HL-60 (cell line): ENCODE measurements at regions not wholly inside any gene's neighbourhood (a gene's known extent, or its start where the extent isn't known, plus 50 kb on each side); places are given as distances from the start of the nearest gene placed in this dataset.

ENCODE experiments used
- CTCF ChIP-seq: IDR thresholded peaks from one replicate; pipeline ENCODE4 v1.5.1; 2011; ENCODE audit warnings: low read length, control low read depth, inconsistent platforms; ENCODE audit not compliant: insufficient read depth
- GABPA ChIP-seq: IDR thresholded peaks from 2 replicates; pipeline ENCODE4 v1.6.1; 2012; ENCODE audit warnings: low read depth
- POLR2AphosphoS5 ChIP-seq: IDR thresholded peaks from 2 replicates; pipeline ENCODE4 v1.6.1; 2012; ENCODE audit warnings: low read depth
- REST ChIP-seq: IDR thresholded peaks from 2 replicates; pipeline ENCODE4 v1.6.1; 2012; ENCODE audit warnings: low read depth; ENCODE audit not compliant: insufficient replicate concordance
- SPI1 ChIP-seq: IDR thresholded peaks from 2 replicates; pipeline ENCODE4 v1.6.1; 2012; ENCODE audit warnings: low read depth, mild to moderate bottlenecking, borderline replicate concordance

- no peak for TF ChIP-seq POLR2AphosphoS5
- no peak for TF ChIP-seq CTCF
- TF ChIP-seq REST: no peak
- TF ChIP-seq SPI1: no peak
- TF ChIP-seq GABPA: no peak
Observed at GRCh38 chr2:224208007-224208406, 168.9 kb upstream of the SERPINE2 start.
